HCT116 (cell line): ENCODE measurements at regions not wholly inside any gene's neighbourhood (a gene's known extent, or its start where the extent isn't known, plus 50 kb on each side); places are given as distances from the start of the nearest gene placed in this dataset.

Source experiments
- ATAC-seq: fragments of 200-7000 bp; cut with Tn5 transposase; 2 replicates; pipeline ENCODE4 v1.9.1; 2020; ENCODE audit warnings: mild to moderate bottlenecking, moderate library complexity
- BruUV-seq: library from RNA; stranded (reverse); fragments of 400-500 nt; replicated peaks from 2 replicates; lab custom pipeline; 2021; lab: Mats Ljungman, UMichigan
- CTCF ChIA-PET: fragments of 300-600 bp; sonication (Branson Sonifier 250); formaldehyde crosslinking; loops from one replicate; lab custom pipeline; 2021; ENCODE audit warnings: antibody characterized with exemption; lab: Charles Lee
- POLR2A ChIA-PET: fragments of 300-600, 350-600 bp; sonication (Branson Sonifier 250); formaldehyde crosslinking; loops from one replicate; lab custom pipeline; 2021; ENCODE audit warnings: antibody characterized with exemption; lab: Charles Lee
- RAD21 ChIA-PET, 2 experiments: fragments of 300-600 bp; sonication (Branson Sonifier 250); formaldehyde crosslinking; loops; one replicate each; lab custom pipeline; 2023; ENCODE audit warnings: low total read pairs in 2 of 2; ENCODE audit not compliant: uncharacterized antibody in 2 of 2, unreplicated experiment in 2 of 2, low non-redundant PET in 1 of 2; lab: Charles Lee
- DNase-seq: peaks from one replicate; pipeline ENCODE4 v3.0.0-alpha.2; 2010; ENCODE audit warnings: low read depth, low spot score
- H2AFZ ChIP-seq: fragments of 200-600 bp; shearing (Covaris generic), sonication (generic); 2 replicates; pipeline ENCODE4 v1.6.1; 2017; ENCODE audit warnings: low read depth, mixed run types, mixed read lengths, antibody characterized with exemption, low read length; ENCODE audit not compliant: poor library complexity, severe bottlenecking
- H3K27ac ChIP-seq: 2 replicates; pipeline ENCODE4 v1.5.1; 2012; ENCODE audit warnings: low read depth, low read length
- H3K27me3 ChIP-seq: fragments of 200-600 bp; sonication (generic); 2 replicates; pipeline ENCODE4 v1.6.1; 2016; ENCODE audit warnings: mixed run types, low read length, mixed read lengths; ENCODE audit not compliant: insufficient read depth
- H3K36me3 ChIP-seq, 2 experiments: fragments of 200-500 bp in 1 of 2; fragments of 200-600 bp in 1 of 2; sonication (Bioruptor generic) in 1 of 2; sonication (generic) in 1 of 2; 2 replicates each; pipeline versions ENCODE4 v1.5.1 to v1.6.1; 2014 to 2016; ENCODE audit warnings: low read length in 2 of 2, inconsistent platforms in 1 of 2, mixed read lengths in 1 of 2, mixed run types in 1 of 2; ENCODE audit not compliant: insufficient read depth in 2 of 2, control insufficient read depth in 1 of 2
- H3K4me1 ChIP-seq, 2 experiments: fragments of 200-600 bp in 1 of 2; sonication (generic) in 1 of 2; 2 replicates each; pipeline versions ENCODE4 v1.5.1 to v1.6.1; 2012 to 2017; ENCODE audit warnings: low read length in 2 of 2, inconsistent platforms in 1 of 2, mild to moderate bottlenecking in 1 of 2, mixed read lengths in 1 of 2, mixed run types in 1 of 2, moderate library complexity in 1 of 2; ENCODE audit not compliant: insufficient read depth in 2 of 2, control insufficient read depth in 1 of 2
- H3K4me2 ChIP-seq: fragments of 200-600 bp; sonication (generic); 2 replicates; pipeline ENCODE4 v1.6.1; 2017; ENCODE audit warnings: mixed run types, low read length, mixed read lengths
- H3K4me3 ChIP-seq, 2 experiments: fragments of 200-600 bp in 1 of 2; sonication (generic) in 1 of 2; replicated peaks in 1 of 2; 2 replicates each; pipeline ENCODE4 v1.5.1; 2011 to 2016; ENCODE audit warnings: low read length in 2 of 2, control low read depth in 1 of 2, low read depth in 1 of 2, mild to moderate bottlenecking in 1 of 2, mixed read lengths in 1 of 2, mixed run types in 1 of 2
- H3K79me2 ChIP-seq: fragments of 200-600 bp; sonication (generic); 2 replicates; pipeline ENCODE4 v1.6.1; 2017; ENCODE audit warnings: mild to moderate bottlenecking, mixed run types, low read length, moderate library complexity, mixed read lengths; ENCODE audit not compliant: insufficient read depth
- H3K9ac ChIP-seq: fragments of 200-600 bp; sonication (generic); 2 replicates; pipeline ENCODE4 v1.6.1; 2016; ENCODE audit warnings: low read length, mixed read lengths
- H3K9me2 ChIP-seq: fragments of 200-600 bp; sonication (generic), shearing (Covaris generic); 2 replicates; pipeline ENCODE4 v1.6.1; 2017; ENCODE audit warnings: mixed run types, mild to moderate bottlenecking, moderate library complexity; ENCODE audit not compliant: insufficient read depth
- H3K9me3 ChIP-seq, 2 experiments: fragments of 200-500 bp in 1 of 2; fragments of 200-600 bp in 1 of 2; sonication (Bioruptor generic) in 1 of 2; sonication (generic) in 1 of 2; 2 replicates each; pipeline ENCODE4 v1.6.1; 2014 to 2017; ENCODE audit warnings: low read length in 2 of 2, mixed read lengths in 2 of 2, inconsistent platforms in 1 of 2, low read depth in 1 of 2, mild to moderate bottlenecking in 1 of 2, mixed run types in 1 of 2, moderate library complexity in 1 of 2; ENCODE audit not compliant: control insufficient read depth in 1 of 2, insufficient read depth in 1 of 2
- H4K20me1 ChIP-seq: fragments of 200-600 bp; sonication (generic), shearing (Covaris generic); 2 replicates; pipeline ENCODE4 v1.6.1; 2017; ENCODE audit warnings: mixed run types, mild to moderate bottlenecking, moderate library complexity; ENCODE audit not compliant: insufficient read depth
- ATF3 ChIP-seq: IDR thresholded peaks from 2 replicates; pipeline ENCODE4 v1.6.1; 2012
- CBX3 ChIP-seq: IDR thresholded peaks from 2 replicates; pipeline ENCODE4 v1.6.1; 2012; ENCODE audit warnings: low read depth
- CEBPB ChIP-seq: IDR thresholded peaks from 2 replicates; pipeline ENCODE4 v1.6.1; 2012; ENCODE audit warnings: low read depth
- CTCF ChIP-seq, 3 experiments: fragments of 200-600 bp in 1 of 3; sonication (generic) in 1 of 3; IDR thresholded peaks in 2 of 3; conservative IDR thresholded peaks in 1 of 3; 2 replicates each; pipeline ENCODE4 v1.5.1; 2012 to 2017; ENCODE audit warnings: low read depth in 2 of 3, low read length in 2 of 3, antibody characterized with exemption in 1 of 3, borderline replicate concordance in 1 of 3, control low read depth in 1 of 3, mild to moderate bottlenecking in 1 of 3, mixed read lengths in 1 of 3, mixed run types in 1 of 3, moderate library complexity in 1 of 3; ENCODE audit not compliant: insufficient read depth in 1 of 3
- EGR1 ChIP-seq: IDR thresholded peaks from 2 replicates; pipeline ENCODE4 v1.6.1; 2012; ENCODE audit warnings: low read depth
- ELF1 ChIP-seq: IDR thresholded peaks from 2 replicates; pipeline ENCODE4 v1.6.1; 2012; ENCODE audit warnings: low read depth, borderline replicate concordance
- EZH2phosphoT487 ChIP-seq: fragments of 200-600 bp; IDR thresholded peaks from 2 replicates; pipeline ENCODE4 v1.6.1; 2018; ENCODE audit warnings: antibody characterized with exemption, borderline replicate concordance
- MAX ChIP-seq: IDR thresholded peaks from 2 replicates; pipeline ENCODE4 v1.6.1; 2012
- POLR2AphosphoS5 ChIP-seq: IDR thresholded peaks from 2 replicates; pipeline ENCODE4 v1.6.1; 2011; ENCODE audit warnings: mild to moderate bottlenecking, low read depth, low read length, moderate library complexity
- REST ChIP-seq: IDR thresholded peaks from 2 replicates; pipeline ENCODE4 v1.6.1; 2012; ENCODE audit warnings: low read depth
- TCF7L2 ChIP-seq: IDR thresholded peaks from 2 replicates; pipeline ENCODE4 v1.7.0; 2011; ENCODE audit warnings: borderline replicate concordance, inconsistent platforms; ENCODE audit not compliant: insufficient read depth, insufficient read length; ENCODE audit errors: extremely low read depth
- ZBTB33 ChIP-seq: IDR thresholded peaks from 2 replicates; pipeline ENCODE4 v1.6.1; 2011; ENCODE audit warnings: mild to moderate bottlenecking, low read length, moderate library complexity; ENCODE audit not compliant: insufficient replicate concordance; ENCODE audit errors: extremely low read depth
- intact Hi-C: fragments of 100-400 bp; cut with micrococcal nuclease; formaldehyde crosslinking; loops from 2 replicates; pipeline ENCODE4 v1.10.0; 2022

- ATAC-seq (no peak), DNase-seq (no peak)
- H2AFZ ChIP-seq, result no peak overlapping the region
- H3K36me3 ChIP-seq, result no peaks in the 10 kb centered on the region
- no peaks in the 10 kb centered on the region for H3K9me3 ChIP-seq
- no peak overlapping the region for H3K4me2 ChIP-seq
- H3K4me1 ChIP-seq, result no peaks in the 10 kb centered on the region
- H3K27me3 ChIP-seq, result no peaks in the 10 kb centered on the region
- H4K20me1 ChIP-seq, result no peaks in the 10 kb centered on the region
- TF ChIP-seq CTCF (IDR thresholded peaks at IDR 0.05 in 2 of 3, conservative IDR thresholded peaks at IDR 0.05 in 1 of 3; ENCODE audit: borderline replicate concordance in 1 of 3, insufficient read depth in 1 of 3, low read depth in 2 of 3, low read length in 2 of 3) (no peak), ELF1 (no peak), ATF3 (no peak), MAX (no peak), ZBTB33 (no peak), TCF7L2 (no peak), CEBPB (no peak), EGR1 (no peak), EZH2phosphoT487 (no peak), REST (no peak), CBX3 (no peak), POLR2AphosphoS5 (no peak)
- H3K79me2 ChIP-seq, result no peaks in the 10 kb centered on the region
- H3K9me2 ChIP-seq, result no peaks in the 10 kb centered on the region
- ChIA-PET POLR2A (no interaction called here), RAD21 (no interaction called here), CTCF (no interaction called here)
- intact Hi-C loops, result no loop called here
- no TSS peak for BruUV-seq
- no peak overlapping the region for H3K27ac ChIP-seq
- no peak overlapping the region for H3K4me3 ChIP-seq
- no peak overlapping the region for H3K9ac ChIP-seq
Observed at GRCh38 chr12:91651728-91652127, 469.1 kb upstream of the DCN start.
